Fibroblast of pulmonary artery (primary cell): ENCODE measurements at regions not wholly inside any gene's neighbourhood (a gene's known extent, or its start where the extent isn't known, plus 50 kb on each side); places are given as distances from the start of the nearest gene placed in this dataset.
A peak's percentile ranks its signal among the peaks of the same experiment; 100 is the strongest.

ENCODE experiments used
- DNase-seq: peaks from one replicate; pipeline ENCODE4 v3.0.0-alpha.2; 2010; ENCODE audit warnings: low read depth
- H3K4me3 ChIP-seq: replicated peaks from 2 replicates; pipeline ENCODE4 v1.5.1; 2011; ENCODE audit warnings: low read depth, mild to moderate bottlenecking, control low read depth, low read length, moderate library complexity
- TF ChIP-seq, protein P1 (sequence below): IDR thresholded peaks from 2 replicates; pipeline ENCODE4 v1.5.1; 2011; ENCODE audit warnings: mild to moderate bottlenecking, control low read depth, low read length, inconsistent platforms; ENCODE audit errors: missing control alignments

DNA sequence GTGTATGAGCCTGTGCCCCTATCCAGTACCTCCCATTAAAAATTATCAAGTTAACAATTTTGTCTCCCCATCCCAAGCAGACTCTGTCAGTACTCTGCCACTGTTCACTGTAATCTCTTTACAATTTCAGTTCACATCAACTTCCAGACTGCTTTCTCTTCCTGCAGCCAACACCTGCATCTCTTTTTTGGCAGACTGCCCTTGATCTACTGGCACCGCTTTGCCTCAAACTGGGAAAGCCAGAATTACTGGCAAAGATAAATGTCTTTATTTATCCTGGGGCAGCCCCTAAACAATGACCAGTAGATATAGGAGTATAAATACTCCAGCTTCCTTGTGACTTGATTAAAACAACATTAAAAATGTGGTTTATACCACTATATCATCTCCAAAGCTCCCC lies 494.1 kb downstream of the ZNF385D start:
- peak; percentile 54 for DNase-seq
- H3K4me3 ChIP-seq: no peak overlapping the region
- TF ChIP-seq, protein P1, sequence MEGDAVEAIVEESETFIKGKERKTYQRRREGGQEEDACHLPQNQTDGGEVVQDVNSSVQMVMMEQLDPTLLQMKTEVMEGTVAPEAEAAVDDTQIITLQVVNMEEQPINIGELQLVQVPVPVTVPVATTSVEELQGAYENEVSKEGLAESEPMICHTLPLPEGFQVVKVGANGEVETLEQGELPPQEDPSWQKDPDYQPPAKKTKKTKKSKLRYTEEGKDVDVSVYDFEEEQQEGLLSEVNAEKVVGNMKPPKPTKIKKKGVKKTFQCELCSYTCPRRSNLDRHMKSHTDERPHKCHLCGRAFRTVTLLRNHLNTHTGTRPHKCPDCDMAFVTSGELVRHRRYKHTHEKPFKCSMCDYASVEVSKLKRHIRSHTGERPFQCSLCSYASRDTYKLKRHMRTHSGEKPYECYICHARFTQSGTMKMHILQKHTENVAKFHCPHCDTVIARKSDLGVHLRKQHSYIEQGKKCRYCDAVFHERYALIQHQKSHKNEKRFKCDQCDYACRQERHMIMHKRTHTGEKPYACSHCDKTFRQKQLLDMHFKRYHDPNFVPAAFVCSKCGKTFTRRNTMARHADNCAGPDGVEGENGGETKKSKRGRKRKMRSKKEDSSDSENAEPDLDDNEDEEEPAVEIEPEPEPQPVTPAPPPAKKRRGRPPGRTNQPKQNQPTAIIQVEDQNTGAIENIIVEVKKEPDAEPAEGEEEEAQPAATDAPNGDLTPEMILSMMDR: no peak

DNA sequence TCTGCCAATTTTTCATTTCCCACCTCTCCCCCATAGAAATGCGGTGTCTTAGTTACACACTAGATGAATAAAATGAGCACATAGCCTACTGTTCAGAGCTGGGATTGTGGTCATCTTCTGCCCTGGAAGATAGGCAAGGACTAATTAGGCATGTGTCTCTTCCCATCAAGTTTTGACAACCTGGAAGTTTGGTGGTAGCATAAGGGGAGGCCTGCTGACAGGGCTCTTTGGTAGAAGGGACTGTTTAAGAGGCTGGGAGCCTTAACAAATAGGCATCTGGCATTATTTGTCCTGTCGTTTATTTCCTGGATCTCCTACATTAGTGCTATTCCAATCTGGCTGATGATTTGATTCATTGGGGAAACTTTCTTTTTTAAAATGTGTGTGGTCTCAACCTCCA lies 512.3 kb downstream of the ZNF385D start:
- DNase-seq: no peak
- no peak overlapping the region for H3K4me3 ChIP-seq
- TF ChIP-seq, protein P1: no peak

DNA sequence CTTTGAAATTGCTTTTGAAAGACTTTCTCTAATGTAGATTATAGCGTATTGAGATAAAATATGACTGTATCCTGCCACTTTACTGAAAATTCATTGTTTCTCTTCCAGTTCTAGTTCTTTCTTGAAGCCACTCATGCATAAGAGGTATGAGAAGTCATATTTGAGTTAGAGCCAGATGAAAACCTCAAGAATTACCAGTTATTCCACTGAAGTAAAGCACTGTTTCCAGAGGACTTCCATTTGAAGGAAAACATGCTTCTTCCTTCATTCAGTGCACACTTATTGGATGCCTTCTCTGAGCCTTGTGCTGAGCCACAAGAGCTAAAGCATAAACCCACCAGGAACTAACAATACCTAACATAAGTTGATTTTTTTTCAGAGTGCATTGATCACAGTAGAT lies 513.4 kb downstream of the ZNF385D start:
- peak; percentile 3 for DNase-seq
- TF ChIP-seq, protein P1: no peak
- no peak overlapping the region for H3K4me3 ChIP-seq

DNA sequence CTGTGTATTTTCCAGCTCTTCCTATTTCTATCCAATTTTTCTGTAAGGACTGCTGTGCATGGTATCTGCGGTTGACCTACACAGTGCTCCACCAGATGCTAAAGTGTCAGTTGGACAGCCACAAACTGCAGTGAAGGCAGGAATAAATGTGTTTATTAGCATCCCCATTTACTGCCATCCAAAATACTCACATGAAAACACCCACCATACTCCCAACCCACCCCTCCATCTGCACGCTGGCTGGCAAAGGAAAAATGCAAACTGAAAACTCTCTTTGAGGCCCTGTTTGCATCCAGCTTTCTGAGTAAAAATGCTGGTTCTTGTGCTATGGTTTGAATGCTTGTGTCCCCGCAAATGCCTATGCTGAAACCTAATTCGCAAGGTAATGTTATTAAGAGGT lies 515.5 kb downstream of the ZNF385D start:
- TF ChIP-seq, protein P1: no peak
- no peak for DNase-seq
- H3K4me3 ChIP-seq: no peak overlapping the region

DNA sequence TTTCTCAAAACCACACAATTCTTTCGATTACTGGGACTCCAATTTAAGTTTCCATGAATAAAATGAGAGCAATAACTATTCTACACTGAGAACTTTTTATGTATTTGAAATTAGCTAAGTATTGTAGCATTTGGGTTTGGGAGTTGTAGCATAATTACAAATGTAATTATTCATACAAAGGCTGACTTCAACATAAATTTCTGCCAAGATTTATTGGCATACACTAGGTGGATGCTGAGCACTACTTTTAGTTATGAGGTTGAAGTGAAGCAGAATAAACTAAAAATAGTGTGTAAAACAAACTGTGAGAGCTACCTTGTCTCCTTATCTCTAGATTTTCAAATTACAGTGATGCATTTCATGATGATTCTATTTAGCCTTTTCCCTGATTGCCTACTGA lies 516.1 kb downstream of the ZNF385D start:
- DNase-seq: no peak
- TF ChIP-seq, protein P1: no peak

DNA sequence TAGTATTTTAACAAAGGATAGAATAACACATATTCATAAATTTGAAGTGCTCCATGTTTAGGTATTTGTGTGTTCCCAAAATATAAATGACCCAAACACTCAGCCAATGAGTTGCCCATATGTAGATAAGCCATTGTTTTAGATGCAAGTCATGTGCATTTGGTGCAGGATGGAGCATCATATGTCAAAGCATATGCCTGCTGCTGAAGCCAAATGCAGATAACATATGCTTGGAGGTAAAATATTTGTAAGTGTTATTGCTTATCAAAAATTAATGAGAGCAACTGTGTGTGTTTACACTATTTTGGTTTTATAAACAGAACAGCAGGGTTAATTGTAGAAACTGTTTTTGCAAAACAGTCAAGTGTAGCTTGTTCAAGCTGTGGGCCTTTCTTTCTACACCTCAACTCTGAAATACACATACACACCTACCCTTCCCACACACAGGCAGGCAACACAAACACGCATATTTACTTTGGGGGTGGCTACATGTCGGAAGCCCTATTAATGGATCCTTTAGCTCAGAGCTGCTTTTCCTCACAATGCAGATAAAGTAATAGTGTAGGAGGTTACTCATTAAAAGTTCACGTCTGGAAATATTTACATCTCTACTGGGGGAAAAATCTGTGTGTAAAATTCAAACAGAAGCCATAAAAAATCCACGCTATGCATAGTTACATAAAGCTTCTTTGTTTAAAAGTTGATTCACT lies 521.4 kb downstream of the ZNF385D start:
- H3K4me3 ChIP-seq: no peak overlapping the region
- TF ChIP-seq, protein P1: no peak
- DNase-seq: no peak

More for the DNA sequence above, 516.1 kb downstream of the ZNF385D start:
- no peak overlapping the region for H3K4me3 ChIP-seq

DNA sequence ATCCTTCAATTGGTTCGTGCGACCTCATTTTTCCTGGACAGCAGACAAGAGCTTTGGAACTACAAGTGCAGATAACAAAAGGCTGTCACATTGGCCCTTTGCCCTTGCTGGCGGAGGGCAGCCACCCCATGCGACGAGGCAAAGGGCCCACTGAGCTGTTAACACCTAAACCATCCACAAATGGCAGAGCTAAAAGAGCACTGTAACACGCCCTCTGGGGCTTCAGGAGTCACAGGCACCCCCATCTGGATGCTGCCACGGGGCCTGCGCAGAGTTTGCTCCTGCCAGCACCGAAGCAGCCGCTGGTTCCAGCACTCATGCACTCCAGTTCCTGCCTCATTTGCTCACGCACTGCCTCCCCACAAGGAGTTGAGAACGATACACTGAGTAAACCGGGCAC lies 524.9 kb downstream of the ZNF385D start:
- H3K4me3 ChIP-seq: no peak overlapping the region
- no peak for DNase-seq
- TF ChIP-seq, protein P1: no peak
